Fibroblast of pulmonary artery (primary cell): ENCODE measurements at regions not wholly inside any gene's neighbourhood (a gene's known extent, or its start where the extent isn't known, plus 50 kb on each side); places are given as distances from the start of the nearest gene placed in this dataset.

Source experiments
- DNase-seq: peaks from one replicate; pipeline ENCODE4 v3.0.0-alpha.2; 2010; ENCODE audit warnings: low read depth
- H3K4me3 ChIP-seq: replicated peaks from 2 replicates; pipeline ENCODE4 v1.5.1; 2011; ENCODE audit warnings: low read depth, mild to moderate bottlenecking, control low read depth, low read length, moderate library complexity
- TF ChIP-seq, protein P1 (sequence below): IDR thresholded peaks from 2 replicates; pipeline ENCODE4 v1.5.1; 2011; ENCODE audit warnings: mild to moderate bottlenecking, control low read depth, low read length, inconsistent platforms; ENCODE audit errors: missing control alignments

DNA sequence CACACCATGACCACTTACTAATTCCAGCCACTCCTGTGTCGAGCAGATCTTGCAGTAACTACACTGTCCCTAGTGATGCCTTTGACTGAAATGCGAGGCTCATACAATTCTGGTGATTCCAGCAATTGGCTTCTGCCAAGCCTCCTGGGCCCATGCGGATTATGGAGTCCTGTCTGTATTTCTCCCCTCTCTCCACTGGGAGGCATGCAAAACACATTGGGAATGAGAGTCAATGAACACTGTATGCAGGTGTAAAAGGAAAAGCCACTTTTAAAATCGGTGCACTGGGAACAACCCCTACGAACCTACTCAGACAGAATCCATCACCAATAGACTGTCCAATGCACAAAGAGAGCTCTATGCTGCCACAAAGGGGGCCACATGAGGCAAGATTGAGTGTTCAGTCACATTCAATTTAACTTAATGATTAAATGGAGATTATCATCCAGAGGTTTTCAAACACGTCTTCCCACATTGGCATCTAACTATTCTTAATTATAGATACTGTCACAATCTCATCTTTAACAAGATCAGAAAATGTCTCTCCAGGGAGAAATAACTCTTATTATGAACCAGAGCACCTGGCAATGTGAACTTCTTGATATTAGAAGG, 550.6 kb downstream of the GLRX3 start:
- H3K4me3 ChIP-seq: no peak overlapping the region
- no peak for DNase-seq
- TF ChIP-seq, protein P1, sequence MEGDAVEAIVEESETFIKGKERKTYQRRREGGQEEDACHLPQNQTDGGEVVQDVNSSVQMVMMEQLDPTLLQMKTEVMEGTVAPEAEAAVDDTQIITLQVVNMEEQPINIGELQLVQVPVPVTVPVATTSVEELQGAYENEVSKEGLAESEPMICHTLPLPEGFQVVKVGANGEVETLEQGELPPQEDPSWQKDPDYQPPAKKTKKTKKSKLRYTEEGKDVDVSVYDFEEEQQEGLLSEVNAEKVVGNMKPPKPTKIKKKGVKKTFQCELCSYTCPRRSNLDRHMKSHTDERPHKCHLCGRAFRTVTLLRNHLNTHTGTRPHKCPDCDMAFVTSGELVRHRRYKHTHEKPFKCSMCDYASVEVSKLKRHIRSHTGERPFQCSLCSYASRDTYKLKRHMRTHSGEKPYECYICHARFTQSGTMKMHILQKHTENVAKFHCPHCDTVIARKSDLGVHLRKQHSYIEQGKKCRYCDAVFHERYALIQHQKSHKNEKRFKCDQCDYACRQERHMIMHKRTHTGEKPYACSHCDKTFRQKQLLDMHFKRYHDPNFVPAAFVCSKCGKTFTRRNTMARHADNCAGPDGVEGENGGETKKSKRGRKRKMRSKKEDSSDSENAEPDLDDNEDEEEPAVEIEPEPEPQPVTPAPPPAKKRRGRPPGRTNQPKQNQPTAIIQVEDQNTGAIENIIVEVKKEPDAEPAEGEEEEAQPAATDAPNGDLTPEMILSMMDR: no peak

DNA sequence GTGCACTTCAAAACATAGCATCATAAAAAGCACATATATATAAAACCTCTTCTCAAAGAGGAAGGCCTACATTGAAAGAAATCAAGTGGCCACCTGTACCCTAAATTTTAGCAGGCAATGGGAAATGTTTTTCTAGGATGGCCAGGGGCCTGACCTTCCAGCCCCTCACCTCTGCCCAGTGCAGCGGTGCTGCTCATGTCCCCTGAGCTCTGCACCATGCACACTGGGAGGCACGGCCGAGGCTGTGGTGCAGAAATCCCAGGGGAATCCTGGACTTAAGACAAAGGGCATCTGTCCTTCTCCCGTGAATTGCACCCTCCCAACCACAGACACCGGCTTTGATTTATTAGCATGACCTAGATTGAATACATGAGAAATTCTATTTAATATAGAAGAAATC, 551.4 kb downstream of the GLRX3 start:
- TF ChIP-seq, protein P1: no peak

DNA sequence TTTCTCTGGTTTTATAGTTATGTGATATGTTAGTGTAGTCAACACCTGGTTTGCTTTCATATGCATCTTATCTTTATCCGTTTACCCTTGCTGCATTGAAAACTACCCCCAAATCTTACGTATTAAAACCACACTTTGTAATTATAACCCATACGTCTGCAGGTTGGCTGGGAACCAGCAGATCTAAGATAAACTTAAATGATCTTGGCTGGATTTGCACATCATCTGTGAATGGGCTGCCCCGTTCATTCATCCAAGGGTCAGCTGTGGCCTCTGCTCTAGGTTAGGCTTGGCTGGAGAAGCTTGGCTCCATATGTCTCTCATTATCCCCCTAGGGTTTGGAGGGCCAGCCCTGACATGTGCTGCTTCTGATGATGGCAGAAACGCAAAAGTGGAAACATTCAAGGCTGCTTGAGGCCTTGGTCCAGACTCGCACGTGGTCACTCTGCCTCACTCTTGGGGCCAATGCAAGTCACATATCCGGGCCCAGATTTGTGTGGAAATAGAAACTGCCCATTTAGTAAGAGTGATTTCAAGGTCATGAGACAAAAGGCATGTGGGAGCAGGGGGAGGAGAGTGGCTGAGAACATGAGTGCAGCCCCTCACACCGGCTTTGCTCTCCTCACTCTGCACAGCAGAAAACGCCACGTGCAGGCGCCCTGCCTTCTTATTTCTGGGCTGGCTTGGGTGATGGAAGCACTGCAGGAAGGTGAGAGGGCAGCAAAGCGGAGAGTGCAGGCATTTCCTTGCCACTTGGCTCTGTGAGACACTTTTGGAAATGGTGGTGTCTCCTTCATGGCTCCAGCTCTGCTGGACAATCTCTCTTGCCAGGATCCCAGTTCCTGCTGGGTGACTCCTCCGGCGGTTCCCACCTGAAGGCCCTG, 553.8 kb downstream of the GLRX3 start:
- DNase-seq: no peak
- no peak overlapping the region for H3K4me3 ChIP-seq
- TF ChIP-seq, protein P1: no peak

More for the DNA sequence above, 551.4 kb downstream of the GLRX3 start:
- no peak overlapping the region for H3K4me3 ChIP-seq
- no peak for DNase-seq

DNA sequence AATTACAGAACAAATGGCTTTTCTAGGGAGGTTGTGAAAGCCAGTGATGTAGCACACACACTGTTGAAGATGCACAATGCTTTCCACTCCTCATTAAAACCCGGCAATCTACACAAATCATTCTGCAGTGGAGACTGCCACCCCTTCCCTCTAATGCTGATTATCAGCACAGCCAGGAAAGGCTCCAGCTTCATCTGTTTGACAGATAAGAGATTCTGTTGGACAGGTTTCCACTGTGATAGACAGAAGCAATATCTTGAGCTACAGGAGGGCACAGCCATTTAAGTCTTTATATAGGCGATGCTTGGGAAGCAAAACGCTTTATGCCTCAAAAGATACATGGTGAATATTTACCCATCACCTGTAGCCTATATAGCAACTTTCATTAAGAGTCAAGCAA, 555.6 kb downstream of the GLRX3 start:
- no peak for DNase-seq
- TF ChIP-seq, protein P1: no peak
- H3K4me3 ChIP-seq: no peak overlapping the region

DNA sequence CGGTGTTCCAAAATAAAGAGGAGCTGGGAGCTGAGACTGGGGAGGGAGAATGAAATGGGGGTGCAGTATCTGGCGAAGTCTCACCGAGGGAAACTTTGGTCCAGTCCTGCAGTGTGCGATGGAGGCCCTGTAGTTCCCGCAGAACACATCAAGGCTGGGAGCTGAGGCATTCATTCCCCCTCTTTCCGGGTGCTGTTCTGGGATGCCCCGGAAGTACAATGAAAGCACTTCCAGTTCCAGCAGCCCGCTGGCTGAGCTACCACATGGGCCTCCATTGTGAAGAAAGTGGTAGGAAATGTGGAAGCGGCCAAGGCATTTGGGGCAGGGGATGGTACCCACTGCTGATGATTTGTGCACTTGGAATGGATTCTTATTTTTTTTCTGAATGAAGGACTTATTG, 560.7 kb downstream of the GLRX3 start:
- TF ChIP-seq, protein P1: no peak
- no peak overlapping the region for H3K4me3 ChIP-seq
- no peak for DNase-seq

DNA sequence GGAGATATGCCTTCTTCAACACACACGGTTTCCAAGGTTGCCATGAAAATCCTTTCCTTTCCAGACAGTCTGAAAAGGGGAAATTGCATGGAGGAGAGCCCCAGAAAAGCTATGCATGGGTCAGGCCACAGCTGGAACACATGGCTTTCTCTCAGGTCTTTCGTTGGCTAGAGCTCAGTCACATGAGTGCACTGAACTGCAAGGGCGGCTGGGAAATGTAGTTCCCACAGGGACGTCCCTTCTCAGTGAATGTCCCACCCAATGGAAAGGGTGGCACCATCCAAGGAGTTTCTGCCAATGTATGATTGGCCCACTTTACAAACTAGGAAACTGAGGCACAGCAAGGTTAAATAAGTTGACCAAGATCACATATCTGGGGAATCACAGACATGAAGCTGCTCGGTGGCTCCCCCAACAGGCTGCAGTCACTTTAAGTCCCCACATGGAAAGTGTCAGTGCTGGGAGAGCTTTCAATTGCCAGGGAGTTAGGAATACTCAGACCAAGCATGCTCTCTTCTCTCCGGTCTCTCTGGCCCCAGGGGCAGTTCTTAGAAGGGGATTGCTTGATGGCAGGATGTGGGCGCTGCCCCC, 571.3 kb downstream of the GLRX3 start:
- DNase-seq: no peak
- TF ChIP-seq, protein P1: no peak
- H3K4me3 ChIP-seq: no peak overlapping the region
